ENCODE measurements at regions not wholly inside any gene's neighbourhood (a gene's known extent, or its start where the extent isn't known, plus 50 kb on each side); places are given as distances from the start of the nearest gene placed in this dataset.

GRCh38 chr2:196224756-196225155 lies 53.4 kb upstream of the STK17B start:
- no peak for DNase-seq

GRCh38 chr2:196225213-196225612 lies 53.8 kb upstream of the STK17B start:
- DNase-seq = no peak

- DNase-seq = no peak
Observed at GRCh38 chr2:196226058-196226706, 54.8 kb upstream of the STK17B start.

GRCh38 chr2:196226707-196227065 lies 55.3 kb upstream of the STK17B start:
- no peak for DNase-seq

- DNase-seq = no peak
Observed at GRCh38 chr2:196229013-196229412, 57.6 kb upstream of the STK17B start.

- no peak for DNase-seq
Observed at GRCh38 chr2:196230061-196230854, 58.9 kb upstream of the STK17B start.

GRCh38 chr2:196233021-196233804 lies 61.8 kb upstream of the STK17B start:
- DNase-seq = no peak

GRCh38 chr2:196233805-196234475 lies 62.6 kb upstream of the STK17B start:
- no peak for DNase-seq

GRCh38 chr2:196234672-196235071 lies 63.3 kb upstream of the STK17B start:
- no peak for DNase-seq

- no peak for DNase-seq
Observed at GRCh38 chr2:196238836-196239380, 67.5 kb upstream of the STK17B start.

- DNase-seq = no peak
Observed at GRCh38 chr2:196239622-196240587, 68.5 kb upstream of the STK17B start.

- DNase-seq = no peak
Observed at GRCh38 chr2:196241175-196241574, 69.8 kb upstream of the STK17B start.

- DNase-seq = no peak
Observed at GRCh38 chr2:196242131-196242620, 70.8 kb upstream of the STK17B start.

- no peak for DNase-seq
Observed at GRCh38 chr2:196244516-196244915, 73.1 kb upstream of the STK17B start.

- DNase-seq = no peak
Observed at GRCh38 chr2:196244966-196245365, 73.6 kb upstream of the STK17B start.

GRCh38 chr2:196245378-196246140 lies 74.2 kb upstream of the STK17B start:
- DNase-seq = no peak

- no peak for DNase-seq
Observed at GRCh38 chr2:196247114-196247975, 76.0 kb upstream of the STK17B start.

- DNase-seq = no peak
Observed at GRCh38 chr2:196247976-196248280, 76.5 kb upstream of the STK17B start.

- no peak for DNase-seq
Observed at GRCh38 chr2:196248467-196249094, 77.2 kb upstream of the STK17B start.

Data from NCI-H1092 (cell line).